Kidney glomerular epithelial cell (primary cell): ENCODE measurements at regions not wholly inside any gene's neighbourhood (a gene's known extent, or its start where the extent isn't known, plus 50 kb on each side); places are given as distances from the start of the nearest gene placed in this dataset.
"Not testable (repeated sequence)": the region's sequence is repeated elsewhere in the genome, so short reads cannot be mapped to it uniquely, and the experiment has no call there.

Source experiments
- DNase-seq: peaks from one replicate; lab custom pipeline; 2025; lab: John Stamatoyannopoulos, UW

DNA sequence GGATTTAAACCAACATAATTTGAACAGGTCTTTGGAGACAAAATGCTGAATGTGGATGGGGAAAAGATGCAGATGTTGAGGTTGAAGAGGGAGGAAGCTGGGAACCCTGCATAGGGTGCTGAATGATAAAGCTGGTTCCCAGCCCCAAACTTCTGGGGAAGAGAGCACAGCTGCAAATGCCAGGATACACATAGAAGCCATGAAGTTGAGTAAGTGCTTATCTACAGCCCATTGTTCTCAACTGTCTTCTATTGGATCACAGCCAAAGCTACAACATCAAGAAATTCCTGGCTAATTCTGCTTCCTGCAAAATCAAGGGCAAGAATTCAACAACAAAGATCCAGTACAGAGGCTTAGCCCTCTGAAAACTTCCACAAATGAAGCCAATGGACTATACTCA lies 779.8 kb downstream of the PRIM2 start:
- DNase-seq = not testable (repeated sequence)

GRCh38 chr6:58113960-58114359 lies 796.5 kb downstream of the PRIM2 start:
- DNase-seq = no peak

- not testable (repeated sequence) for DNase-seq
These were observed 799.7 kb downstream of the PRIM2 start for GRCh38 chr6:58117162-58117561.

- not testable (repeated sequence) for DNase-seq
These were observed 804.2 kb downstream of the PRIM2 start for GRCh38 chr6:58121616-58122015.

GRCh38 chr6:58123770-58124169 lies 806.3 kb downstream of the PRIM2 start:
- not testable (repeated sequence) for DNase-seq

DNA sequence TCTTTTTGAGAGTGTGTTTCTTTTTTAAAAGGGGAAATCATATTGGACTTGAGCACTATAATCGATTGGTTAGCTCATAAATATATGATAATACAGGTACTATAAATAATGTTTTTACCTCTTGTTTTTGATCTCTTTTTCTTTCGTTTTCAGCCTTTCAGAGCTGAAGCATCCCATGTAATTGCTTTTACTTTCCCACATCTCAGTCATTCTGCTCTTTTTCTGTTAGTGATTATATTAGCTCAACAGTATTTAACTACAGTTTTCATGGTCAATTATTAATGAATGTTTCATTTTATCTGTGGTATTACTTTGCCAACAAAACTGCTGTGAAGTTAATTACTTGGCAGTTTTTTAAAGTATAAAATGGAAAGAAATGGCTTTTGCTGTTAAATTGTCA lies 811.1 kb downstream of the PRIM2 start:
- not testable (repeated sequence) for DNase-seq

DNA sequence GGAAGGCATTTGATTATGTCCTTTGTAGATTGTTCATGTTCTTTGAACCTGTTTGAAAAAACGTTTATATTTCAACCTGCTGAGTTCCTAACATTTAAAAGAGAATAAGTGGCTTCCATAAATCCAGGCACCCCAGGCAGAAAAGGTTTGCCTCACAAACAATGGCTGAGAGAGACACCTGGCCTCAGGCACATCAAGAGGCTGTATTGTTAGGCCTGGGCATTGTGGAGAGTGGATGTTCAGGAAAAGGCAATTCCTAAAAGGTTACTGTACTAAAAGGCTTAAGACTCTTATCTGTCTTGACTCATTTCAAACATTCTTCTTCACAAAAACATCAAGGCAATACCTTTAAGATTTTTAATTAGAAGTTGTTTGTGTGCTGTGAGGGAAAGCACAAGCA lies 811.7 kb downstream of the PRIM2 start:
- DNase-seq = not testable (repeated sequence)

GRCh38 chr6:58139746-58140145 lies 822.3 kb downstream of the PRIM2 start:
- DNase-seq = not testable (repeated sequence)

DNA sequence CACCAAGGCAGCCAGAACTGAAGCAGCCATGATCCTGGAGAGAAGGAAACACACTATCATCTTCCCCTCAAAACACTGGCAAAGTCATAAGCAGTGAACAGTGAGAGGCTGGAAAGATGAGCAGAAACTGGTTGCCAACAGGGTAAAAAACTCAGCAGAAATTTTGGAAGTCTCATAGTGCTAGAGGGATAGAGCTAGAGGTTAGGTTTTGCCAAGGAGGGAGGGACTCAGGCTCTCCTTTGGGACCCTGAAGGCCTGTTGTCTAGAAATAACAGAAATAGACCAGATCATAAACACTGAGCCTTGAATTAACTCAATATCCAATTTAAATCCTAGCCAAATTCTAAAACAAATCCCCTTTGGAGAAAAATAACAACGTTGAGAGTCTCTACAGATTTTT lies 853.6 kb downstream of the PRIM2 start:
- not testable (repeated sequence) for DNase-seq

GRCh38 chr6:58181557-58182065 lies 864.2 kb downstream of the PRIM2 start:
- not testable (repeated sequence) for DNase-seq

- DNase-seq = not testable (repeated sequence)
These were observed 867.9 kb downstream of the PRIM2 start for GRCh38 chr6:58185300-58185699.

DNA sequence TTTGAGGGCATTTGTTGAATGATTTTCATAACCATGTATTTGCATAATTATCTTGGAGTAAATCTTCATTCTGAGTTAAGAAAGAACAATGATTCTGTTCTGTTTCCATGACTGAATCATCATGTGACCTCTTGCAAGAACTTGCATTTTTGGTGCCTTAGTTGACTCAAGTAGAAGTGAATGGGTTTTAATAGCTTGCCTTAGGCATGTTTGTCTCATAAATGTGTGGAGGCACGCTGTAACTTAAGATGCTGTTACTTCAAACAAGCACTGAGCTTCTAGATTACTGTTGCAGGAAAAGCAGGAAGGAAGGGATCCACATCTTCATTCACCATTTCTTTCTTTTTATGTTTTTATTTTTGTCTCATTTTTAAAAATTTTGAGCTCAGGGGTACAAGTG lies 875.8 kb downstream of the PRIM2 start:
- DNase-seq = not testable (repeated sequence)

- DNase-seq = no peak
These were observed 880.9 kb downstream of the PRIM2 start for GRCh38 chr6:58198301-58198700.

GRCh38 chr6:58237124-58237523 lies 919.7 kb downstream of the PRIM2 start:
- DNase-seq = not testable (repeated sequence)

DNA sequence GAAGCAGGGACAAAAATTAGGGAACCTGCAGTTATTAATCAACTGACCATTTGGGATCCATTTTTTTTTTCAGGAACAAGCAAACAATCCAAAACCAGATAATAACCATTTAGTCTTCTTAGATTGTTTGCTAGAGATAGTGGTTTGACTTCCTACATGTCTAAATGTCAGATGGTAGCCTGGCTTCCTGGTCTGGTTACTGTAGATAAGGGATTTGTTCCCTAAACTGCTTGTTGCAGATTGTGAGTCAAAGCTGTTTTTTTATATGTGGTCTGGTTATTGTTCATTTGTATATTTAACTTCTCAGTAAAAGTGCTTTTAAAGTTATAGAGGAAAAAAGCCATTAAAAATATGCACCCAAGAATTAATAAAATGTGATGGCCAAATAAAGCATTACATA lies 921.0 kb downstream of the PRIM2 start:
- DNase-seq = not testable (repeated sequence)

DNA sequence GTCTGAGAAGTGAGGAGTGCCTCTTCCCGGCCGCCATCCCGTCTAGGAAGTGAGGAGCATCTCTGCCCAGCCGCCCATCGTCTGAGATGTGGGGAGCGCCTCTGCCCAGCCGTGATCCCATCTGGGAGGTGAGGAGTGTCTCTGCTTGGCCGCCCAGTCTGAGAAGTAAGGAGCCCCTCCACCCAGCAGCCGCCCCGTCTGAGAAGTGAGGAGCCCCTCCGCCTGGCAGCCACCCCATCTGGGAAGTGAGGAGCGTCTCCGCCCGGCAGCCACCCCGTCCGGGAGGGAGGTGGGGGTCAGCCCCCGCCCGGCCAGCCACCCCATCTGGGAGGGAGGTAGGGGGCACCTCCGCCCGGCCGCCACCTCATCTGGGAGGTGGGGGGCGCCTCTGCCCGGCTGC lies 940.2 kb downstream of the PRIM2 start:
- DNase-seq = not testable (repeated sequence)

DNA sequence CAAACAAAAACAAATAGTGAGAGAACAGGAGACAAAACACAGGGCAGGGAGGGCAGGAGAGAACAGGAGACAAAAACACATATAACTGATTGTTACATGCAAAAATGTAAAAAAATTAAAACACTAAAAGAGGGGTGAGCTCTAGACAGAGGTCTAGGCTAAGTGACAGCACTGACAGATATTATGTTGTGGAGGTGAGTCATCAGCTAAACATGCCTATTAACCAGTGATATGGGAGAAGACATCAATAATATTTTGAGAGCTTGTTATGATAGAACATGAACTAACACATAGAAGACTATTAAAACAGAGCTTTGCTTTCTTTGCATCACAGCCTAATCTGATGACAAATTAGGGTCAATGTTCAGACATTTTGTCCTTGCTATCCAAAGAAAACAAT lies 972.7 kb downstream of the PRIM2 start:
- DNase-seq = no peak

DNA sequence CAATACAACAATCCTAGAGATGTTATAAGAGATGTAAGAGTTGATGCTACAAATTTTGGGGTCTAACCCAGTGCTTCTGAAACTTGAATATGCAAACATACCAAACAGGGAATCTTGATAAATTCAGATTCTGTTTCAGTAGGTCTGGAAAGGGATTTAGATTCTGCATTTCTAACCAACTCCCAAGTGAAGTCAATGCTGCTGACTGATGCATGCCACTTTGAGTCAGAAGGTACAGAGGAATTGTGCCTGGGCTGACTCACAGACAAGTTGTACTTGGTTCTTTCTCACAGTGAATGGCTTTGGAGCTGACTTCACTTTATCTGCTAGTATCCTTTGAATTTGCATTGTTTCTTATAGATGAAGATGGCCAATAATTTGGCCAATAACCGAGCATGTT lies 973.9 kb downstream of the PRIM2 start:
- DNase-seq = not testable (repeated sequence)

DNA sequence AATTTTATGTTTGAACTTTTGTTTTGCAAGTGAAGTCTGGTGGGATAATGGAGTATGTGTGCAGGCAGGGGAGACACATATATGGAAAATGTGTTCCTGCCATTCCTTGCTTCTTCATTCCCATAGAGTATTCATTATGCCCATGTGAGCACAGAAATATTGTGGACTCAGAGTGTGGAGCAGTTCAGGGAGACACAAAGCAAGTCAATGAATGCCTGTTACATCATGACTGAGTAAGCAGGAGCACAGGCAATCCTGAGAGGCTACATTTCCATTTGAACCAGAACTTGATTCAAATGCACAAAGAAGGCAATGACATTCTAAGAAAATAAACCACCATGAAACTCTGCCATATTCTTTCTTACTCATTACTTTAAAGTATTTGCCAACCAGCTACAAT lies 990.5 kb downstream of the PRIM2 start:
- not testable (repeated sequence) for DNase-seq

DNA sequence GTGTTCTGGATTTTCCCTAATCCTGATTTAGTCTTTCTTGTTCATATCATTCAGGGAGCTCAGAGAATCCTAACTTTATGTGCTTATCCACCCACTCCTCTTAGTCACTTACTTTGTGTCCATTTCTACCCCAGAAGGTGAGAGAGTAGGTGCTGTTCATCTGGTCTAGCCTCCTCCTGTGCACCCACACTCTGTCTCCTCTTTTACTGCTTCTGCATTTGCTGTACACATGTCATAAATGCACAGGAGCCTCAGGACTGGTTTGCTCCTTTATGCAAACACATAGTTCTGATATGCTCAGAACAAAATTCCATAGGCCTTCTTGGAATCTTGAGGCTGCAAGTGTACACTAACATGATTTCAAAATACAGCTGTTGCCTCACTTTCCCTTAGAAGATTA lies 1014.7 kb downstream of the PRIM2 start:
- DNase-seq = not testable (repeated sequence)

DNA sequence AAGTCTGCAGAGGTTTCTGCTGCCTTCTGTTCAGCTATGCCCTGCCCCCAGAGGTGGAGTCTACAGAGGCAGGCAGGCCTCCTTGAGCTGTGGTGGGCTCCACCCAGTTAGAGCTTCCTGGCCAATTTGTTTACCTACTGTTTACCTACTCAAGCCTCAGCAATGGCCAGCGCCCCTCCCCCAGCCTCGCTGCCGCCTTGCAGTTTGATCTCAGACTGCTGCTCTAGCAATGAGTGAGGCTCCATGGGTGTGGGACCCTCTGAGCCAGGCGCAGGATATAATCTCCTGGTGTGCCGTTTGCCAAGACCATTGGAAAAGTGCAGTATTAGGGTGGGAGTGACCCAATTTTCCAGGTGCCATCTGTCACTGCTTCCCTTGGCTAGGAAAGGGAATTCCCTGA lies 1024.9 kb downstream of the PRIM2 start:
- DNase-seq = not testable (repeated sequence)

GRCh38 chr6:58347534-58347933 lies 1030.1 kb downstream of the PRIM2 start:
- DNase-seq = not testable (repeated sequence)

DNA sequence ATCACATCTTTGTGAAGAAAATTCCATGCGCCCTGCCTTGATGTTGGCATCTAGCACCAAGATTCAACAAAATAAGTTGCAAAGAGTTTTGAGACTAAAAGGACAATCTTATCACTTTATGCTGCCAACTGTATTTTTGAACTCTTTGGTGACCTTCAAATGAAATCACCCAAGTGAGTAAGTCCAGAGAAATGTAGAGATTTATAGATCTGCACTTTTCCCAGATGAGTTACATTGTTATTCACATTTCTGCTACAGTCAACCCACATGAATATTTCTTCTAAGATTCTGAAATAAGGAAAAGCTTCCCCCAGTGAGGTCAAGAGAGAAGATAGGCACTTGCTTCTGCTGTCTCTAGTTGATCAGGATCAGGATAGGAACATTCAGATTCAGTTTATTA lies 1034.2 kb downstream of the PRIM2 start:
- not testable (repeated sequence) for DNase-seq

DNA sequence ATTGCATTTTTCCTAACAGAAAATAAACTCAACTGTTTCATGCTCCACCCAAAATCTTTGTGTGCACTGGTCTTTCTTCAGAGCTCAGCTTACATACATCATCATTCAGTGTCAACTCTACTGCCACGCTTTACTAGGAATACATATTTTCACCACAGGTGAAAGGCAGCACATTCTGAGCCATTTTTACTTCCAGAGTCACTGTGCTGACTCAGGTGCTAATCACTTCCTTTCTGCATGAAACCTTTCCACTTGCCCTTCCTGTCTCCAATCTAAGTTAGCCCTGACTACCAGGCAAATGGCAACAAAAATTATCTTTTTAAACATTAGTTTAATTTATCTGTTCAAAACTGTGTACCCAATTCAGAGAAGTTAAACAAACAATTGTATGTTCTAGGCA lies 1041.0 kb downstream of the PRIM2 start:
- DNase-seq = not testable (repeated sequence)
